SH-SY5Y (cell line): ENCODE measurements at regions not wholly inside any gene's neighbourhood (a gene's known extent, or its start where the extent isn't known, plus 50 kb on each side); places are given as distances from the start of the nearest gene placed in this dataset.

Experiments
- GATA2 ChIP-seq: IDR thresholded peaks from 2 replicates; pipeline ENCODE4 v1.6.1; 2011; ENCODE audit warnings: mild to moderate bottlenecking, low read depth, low read length
- GATA3 ChIP-seq: IDR thresholded peaks from 2 replicates; pipeline ENCODE4 v1.6.1; 2011; ENCODE audit warnings: low read depth, mild to moderate bottlenecking, low read length, moderate library complexity

- TF ChIP-seq GATA3 (no peak), GATA2 (no peak)
Measured at GRCh38 chr18:76662626-76663025, 159.7 kb upstream of the ZNF236 start.
